IMR-90 (cell line): ENCODE measurements at regions not wholly inside any gene's neighbourhood (a gene's known extent, or its start where the extent isn't known, plus 50 kb on each side); places are given as distances from the start of the nearest gene placed in this dataset.

Experiments
- CTCF ChIP-seq: conservative IDR thresholded peaks from 2 replicates; pipeline ENCODE4 v1.5.1; 2012; ENCODE audit warnings: mild to moderate bottlenecking, low read depth, low read length, improper control_type of control experiment
- NFE2L2 ChIP-seq: fragments of 150-350 bp; IDR thresholded peaks from 2 replicates; pipeline ENCODE4 v1.6.1; 2016; ENCODE audit warnings: low read depth, mild to moderate bottlenecking, low read length
- POLR2A ChIP-seq: IDR thresholded peaks from 2 replicates; pipeline ENCODE4 v1.6.1; 2012; ENCODE audit warnings: mild to moderate bottlenecking, low read depth, low read length
- RFX5 ChIP-seq: IDR thresholded peaks from 2 replicates; pipeline ENCODE4 v1.8.0; 2012; ENCODE audit warnings: low read depth, mild to moderate bottlenecking, low read length, moderate library complexity

GRCh38 chr3:180229113-180229512 lies 192.4 kb upstream of the PEX5L start:
- TF ChIP-seq CTCF (no peak), POLR2A (no peak), RFX5 (no peak), NFE2L2 (no peak)
